ENCODE measurements at regions not wholly inside any gene's neighbourhood (a gene's known extent, or its start where the extent isn't known, plus 50 kb on each side); places are given as distances from the start of the nearest gene placed in this dataset.
A peak's percentile ranks its signal among the peaks of the same experiment; 100 is the strongest.

GRCh38 chr2:204116159-204116792, 179.7 kb downstream of the ICOS start:
- Histone ChIP-seq H3K9me3 (ENCODE audit: low read depth) (no peaks in the 10 kb centered on the region), H3K4me1 (ENCODE audit: low read depth) (peaks cover 5% of the 10 kb centered on the region), H3K36me3 (no peaks in the 10 kb centered on the region), H3K27me3 (no peaks in the 10 kb centered on the region), H3K4me3 (no peak overlapping the region), H3K27ac (no peak overlapping the region)
- no peak for DNase-seq (ENCODE audit: low read depth in 1 of 2, low spot score in 1 of 2)
- TF ChIP-seq CTCF (IDR thresholded peaks at IDR 0.05; ENCODE audit: low read depth, low read length) = no peak

GRCh38 chr2:204122425-204122824, 185.9 kb downstream of the ICOS start:
- no peak for DNase-seq (ENCODE audit: low read depth in 1 of 2, low spot score in 1 of 2)
- Histone ChIP-seq H3K9me3 (ENCODE audit: low read depth) (no peaks in the 10 kb centered on the region), H3K27ac (no peak overlapping the region), H3K27me3 (no peaks in the 10 kb centered on the region), H3K4me3 (no peak overlapping the region), H3K36me3 (no peaks in the 10 kb centered on the region), H3K4me1 (ENCODE audit: low read depth) (no peaks in the 10 kb centered on the region)
- no peak for TF ChIP-seq CTCF (IDR thresholded peaks at IDR 0.05; ENCODE audit: low read depth, low read length)

GRCh38 chr2:204124140-204124750, 187.7 kb downstream of the ICOS start:
- no peaks in the 10 kb centered on the region for H3K27me3 ChIP-seq
- no peak overlapping the region for H3K4me3 ChIP-seq
- H3K4me1 ChIP-seq (ENCODE audit: low read depth) = no peaks in the 10 kb centered on the region
- TF ChIP-seq CTCF (IDR thresholded peaks at IDR 0.05; ENCODE audit: low read depth, low read length) = no peak
- no peak for DNase-seq (ENCODE audit: low read depth in 1 of 2, low spot score in 1 of 2)
- no peak overlapping the region for H3K27ac ChIP-seq
- H3K9me3 ChIP-seq (ENCODE audit: low read depth) = no peaks in the 10 kb centered on the region
- no peaks in the 10 kb centered on the region for H3K36me3 ChIP-seq

- no peak for DNase-seq (ENCODE audit: low read depth in 1 of 2, low spot score in 1 of 2)
- TF ChIP-seq CTCF (IDR thresholded peaks at IDR 0.05; ENCODE audit: low read depth, low read length) = no peak
- peaks cover 2% of the 10 kb centered on the region for H3K4me1 ChIP-seq (ENCODE audit: low read depth)
- H3K4me3 ChIP-seq = no peak overlapping the region
- H3K9me3 ChIP-seq (ENCODE audit: low read depth) = no peaks in the 10 kb centered on the region
- H3K36me3 ChIP-seq = no peaks in the 10 kb centered on the region
- no peaks in the 10 kb centered on the region for H3K27me3 ChIP-seq
- H3K27ac ChIP-seq = no peak overlapping the region
Observed at GRCh38 chr2:204126705-204127104, 190.1 kb downstream of the ICOS start.

GRCh38 chr2:204127238-204127637, 190.7 kb downstream of the ICOS start:
- no peaks in the 10 kb centered on the region for H3K9me3 ChIP-seq (ENCODE audit: low read depth)
- H3K4me1 ChIP-seq (ENCODE audit: low read depth) = peaks cover 2% of the 10 kb centered on the region
- H3K27me3 ChIP-seq = no peaks in the 10 kb centered on the region
- no peak for TF ChIP-seq CTCF (IDR thresholded peaks at IDR 0.05; ENCODE audit: low read depth, low read length)
- H3K27ac ChIP-seq = no peak overlapping the region
- DNase-seq (ENCODE audit: low read depth in 1 of 2, low spot score in 1 of 2) = peak in 1 of 2 donors; percentile 47
- no peaks in the 10 kb centered on the region for H3K36me3 ChIP-seq
- H3K4me3 ChIP-seq = no peak overlapping the region
